Ovary (tissue), 3 donors: ENCODE measurements at regions not wholly inside any gene's neighbourhood (a gene's known extent, or its start where the extent isn't known, plus 50 kb on each side); places are given as distances from the start of the nearest gene placed in this dataset.

ENCODE experiments used
- CTCF ChIP-seq, 3 donors: fragments of 450-650 bp in 2 of 3; fragments of 200-600 bp in 1 of 3; IDR thresholded peaks; one replicate each; pipeline versions ENCODE4 v1.5.1 to v1.8.0; 2016 to 2022; ENCODE audit warnings: antibody characterized with exemption in 3 of 3, mild to moderate bottlenecking in 1 of 3
- EP300 ChIP-seq: sonication (generic); formaldehyde crosslinking; IDR thresholded peaks from one replicate; pipeline ENCODE4 v1.6.1; 2017; ENCODE audit warnings: antibody characterized with exemption
- POLR2A ChIP-seq: fragments of 450-650 bp; IDR thresholded peaks from one replicate; pipeline ENCODE4 v1.6.1; 2017; ENCODE audit warnings: antibody characterized with exemption, mild to moderate bottlenecking, moderate library complexity
- donor health status: DM: no; HTN: no; CAD: no.

- TF ChIP-seq EP300 (no peak), CTCF (IDR thresholded peaks at IDR 0.05) (no peak), POLR2A (no peak)
Measured at GRCh38 chr7:16121876-16122390, 299.4 kb downstream of the CRPPA start.
